ENCODE measurements at regions not wholly inside any gene's neighbourhood (a gene's known extent, or its start where the extent isn't known, plus 50 kb on each side); places are given as distances from the start of the nearest gene placed in this dataset.

GRCh38 chr7:41517771-41518170, 185.1 kb downstream of the INHBA start:
- DNase-seq, result no peak

- no peak for DNase-seq
Measured at GRCh38 chr7:41508755-41509154, 194.1 kb downstream of the INHBA start.

GRCh38 chr7:41507686-41508268, 195.1 kb downstream of the INHBA start:
- DNase-seq, result no peak

GRCh38 chr7:41504214-41504980, 198.5 kb downstream of the INHBA start:
- no peak for DNase-seq

GRCh38 chr7:41503438-41503837, 199.5 kb downstream of the INHBA start:
- DNase-seq, result no peak

GRCh38 chr7:41501466-41501865, 201.4 kb downstream of the INHBA start:
- DNase-seq, result no peak

GRCh38 chr7:41501006-41501405, 201.9 kb downstream of the INHBA start:
- no peak for DNase-seq

- no peak for DNase-seq
Measured at GRCh38 chr7:41492603-41493002, 210.3 kb downstream of the INHBA start.

- DNase-seq, result no peak
Measured at GRCh38 chr7:41491883-41492471, 210.9 kb downstream of the INHBA start.

GRCh38 chr7:41491308-41491707, 211.6 kb downstream of the INHBA start:
- DNase-seq, result no peak

- no peak for DNase-seq
Measured at GRCh38 chr7:41489885-41490284, 213.0 kb downstream of the INHBA start.

GRCh38 chr7:41487229-41487940, 215.5 kb downstream of the INHBA start:
- no peak for DNase-seq

- no peak for DNase-seq
Measured at GRCh38 chr7:41481353-41481752, 221.5 kb downstream of the INHBA start.

GRCh38 chr7:41478187-41478586, 224.7 kb downstream of the INHBA start:
- no peak for DNase-seq

- no peak for DNase-seq
Measured at GRCh38 chr7:41476460-41476803, 226.5 kb downstream of the INHBA start.

GRCh38 chr7:41475801-41476459, 227.0 kb downstream of the INHBA start:
- no peak for DNase-seq

GRCh38 chr7:41472427-41473125, 230.3 kb downstream of the INHBA start:
- DNase-seq, result no peak

GRCh38 chr7:41470081-41470480, 232.8 kb downstream of the INHBA start:
- no peak for DNase-seq

GRCh38 chr7:41467596-41467995, 235.3 kb downstream of the INHBA start:
- no peak for DNase-seq

- no peak for DNase-seq
Measured at GRCh38 chr7:41466760-41467384, 236.0 kb downstream of the INHBA start.

GRCh38 chr7:41465571-41465970, 237.3 kb downstream of the INHBA start:
- DNase-seq, result no peak

Measured in NCI-H510A (cell line).